Caco-2 (cell line): ENCODE measurements at regions not wholly inside any gene's neighbourhood (a gene's known extent, or its start where the extent isn't known, plus 50 kb on each side); places are given as distances from the start of the nearest gene placed in this dataset.

ENCODE experiments used
- BruUV-seq: library from RNA; stranded (reverse); fragments of 400-500 nt; replicated peaks from 2 replicates; lab custom pipeline; 2021; lab: Mats Ljungman, UMichigan
- CTCF ChIA-PET: fragments of 300-600 bp; sonication (Branson Sonifier 250); formaldehyde crosslinking; loops from one replicate; lab custom pipeline; 2022; ENCODE audit warnings: antibody characterized with exemption; lab: Charles Lee
- POLR2A ChIA-PET: fragments of 300-600 bp; sonication (Branson Sonifier 250); formaldehyde crosslinking; loops from one replicate; lab custom pipeline; 2022; ENCODE audit warnings: antibody characterized with exemption; lab: Charles Lee
- DNase-seq, 2 experiments: peaks; one replicate each; pipeline versions ENCODE4 v3.0.0 to v3.0.0-alpha.2; 2020 to 2022
- H3K27me3 ChIP-seq: replicated peaks from 2 replicates; pipeline ENCODE4 v1.6.0; 2011; ENCODE audit warnings: low read length; ENCODE audit not compliant: control insufficient read depth, insufficient read depth
- H3K36me3 ChIP-seq: 2 replicates; pipeline ENCODE4 v1.5.1; 2011; ENCODE audit warnings: low read length; ENCODE audit not compliant: control insufficient read depth, insufficient read depth
- H3K4me1 ChIP-seq: fragments of 250-450 bp; sonication (Bioruptor Pico); 2 replicates; pipeline ENCODE4 v1.5.1; 2020; ENCODE audit warnings: mild to moderate bottlenecking
- H3K4me3 ChIP-seq: 2 replicates; pipeline ENCODE4 v1.5.1; 2011; ENCODE audit warnings: low read depth, mild to moderate bottlenecking, control low read depth, low read length
- H3K9me3 ChIP-seq: fragments of 250-450 bp; sonication (Bioruptor Pico); 2 replicates; pipeline ENCODE4 v1.5.1; 2020; ENCODE audit warnings: mild to moderate bottlenecking, moderate library complexity
- H3K27ac Mint-ChIP-seq: one replicate; pipeline ENCODE4 v1.8.0; 2022; ENCODE audit warnings: mixed read lengths; ENCODE audit not compliant: unreplicated experiment
- H3K27me3 Mint-ChIP-seq: one replicate; pipeline ENCODE4 v1.8.0; 2022; ENCODE audit warnings: mixed read lengths; ENCODE audit not compliant: insufficient read depth, unreplicated experiment
- H3K36me3 Mint-ChIP-seq: one replicate; pipeline ENCODE4 v1.8.0; 2022; ENCODE audit warnings: mild to moderate bottlenecking, mixed read lengths; ENCODE audit not compliant: insufficient read depth, unreplicated experiment
- H3K4me1 Mint-ChIP-seq: one replicate; pipeline ENCODE4 v1.8.0; 2022; ENCODE audit warnings: low read depth, mixed read lengths; ENCODE audit not compliant: unreplicated experiment
- H3K4me3 Mint-ChIP-seq: one replicate; pipeline ENCODE4 v1.8.0; 2022; ENCODE audit warnings: mild to moderate bottlenecking, moderate library complexity, mixed read lengths; ENCODE audit not compliant: unreplicated experiment
- H3K9me3 Mint-ChIP-seq: one replicate; pipeline ENCODE4 v1.8.0; 2022; ENCODE audit warnings: mixed read lengths; ENCODE audit not compliant: unreplicated experiment
- CTCF ChIP-seq, 2 experiments: fragments of 200-600 bp in 1 of 2; IDR thresholded peaks; 1 replicate in 1 of 2; 2 replicates in 1 of 2; pipeline versions ENCODE4 v1.5.1 to v1.8.0; 2011 to 2022; ENCODE audit warnings: antibody characterized with exemption in 1 of 2, control low read depth in 1 of 2, inconsistent platforms in 1 of 2, low read depth in 1 of 2, low read length in 1 of 2, mild to moderate bottlenecking in 1 of 2, moderate library complexity in 1 of 2; ENCODE audit not compliant: insufficient read depth in 1 of 2, severe bottlenecking in 1 of 2, unreplicated experiment in 1 of 2
- intact Hi-C: fragments of 100-400 bp; cut with micrococcal nuclease; formaldehyde crosslinking; loops from one replicate; pipeline ENCODE4 v1.10.0; 2022; ENCODE audit not compliant: unreplicated experiment

- peak in 1 of 2 experiments; percentile 50 for DNase-seq
- no peak overlapping the region for H3K27ac Mint-ChIP-seq
- H3K4me3 Mint-ChIP-seq, result no peak overlapping the region
Measured at GRCh38 chr13:59145381-59145780, 1018.3 kb downstream of the DIAPH3 start.

GRCh38 chr13:59157181-59157580 is 1006.5 kb downstream of the DIAPH3 start:
- H3K27ac Mint-ChIP-seq, result no peak overlapping the region
- BruUV-seq, result no TSS peak
- CTCF ChIA-PET, result no interaction called here

More at GRCh38 chr13:59145381-59145780, 1018.3 kb downstream of the DIAPH3 start:
- BruUV-seq, result no TSS peak
- peaks cover 21% of the 10 kb centered on the region for H3K4me1 ChIP-seq
- intact Hi-C loops, result no loop called here
- no peaks in the 10 kb centered on the region for H3K36me3 ChIP-seq
- H3K27me3 ChIP-seq, result no peaks in the 10 kb centered on the region
- ChIA-PET POLR2A (no interaction called here), CTCF (no interaction called here)
- no peak overlapping the region for H3K4me3 ChIP-seq
- peaks cover 10% of the 10 kb centered on the region for H3K9me3 Mint-ChIP-seq
- no peaks in the 10 kb centered on the region for H3K36me3 Mint-ChIP-seq
- H3K9me3 ChIP-seq, result no peaks in the 10 kb centered on the region
- no peak for TF ChIP-seq CTCF (IDR thresholded peaks at IDR 0.05; ENCODE audit: insufficient read depth in 1 of 2, low read depth in 1 of 2, low read length in 1 of 2, severe bottlenecking in 1 of 2, unreplicated experiment in 1 of 2)
- H3K4me1 Mint-ChIP-seq, result peaks cover 14% of the 10 kb centered on the region
- H3K27me3 Mint-ChIP-seq, result peaks cover 4% of the 10 kb centered on the region

GRCh38 chr13:59166174-59166573 is 997.6 kb downstream of the DIAPH3 start:
- Mint-ChIP-seq H3K27ac (no peak overlapping the region), H3K4me3 (no peak overlapping the region), H3K27me3 (peaks cover 3% of the 10 kb centered on the region), H3K9me3 (no peaks in the 10 kb centered on the region), H3K4me1 (peaks cover 6% of the 10 kb centered on the region), H3K36me3 (no peaks in the 10 kb centered on the region)
- no peak for DNase-seq
- intact Hi-C loops, result no loop called here
- ChIA-PET POLR2A (no interaction called here), CTCF (interaction anchor here (0.6 kb wide), 1 partner anchor 108 kb away, joined by 3 read pairs; no protein-coding TSS in a partner anchor)
- H3K27me3 ChIP-seq, result no peaks in the 10 kb centered on the region
- H3K36me3 ChIP-seq, result no peaks in the 10 kb centered on the region
- no peak overlapping the region for H3K4me3 ChIP-seq
- no peak for TF ChIP-seq CTCF (IDR thresholded peaks at IDR 0.05; ENCODE audit: insufficient read depth in 1 of 2, low read depth in 1 of 2, low read length in 1 of 2, severe bottlenecking in 1 of 2, unreplicated experiment in 1 of 2)
- H3K4me1 ChIP-seq, result no peaks in the 10 kb centered on the region
- no peaks in the 10 kb centered on the region for H3K9me3 ChIP-seq
- BruUV-seq, result no TSS peak

More at GRCh38 chr13:59157181-59157580, 1006.5 kb downstream of the DIAPH3 start:
- POLR2A ChIA-PET, result no interaction called here
- Mint-ChIP-seq H3K36me3 (no peaks in the 10 kb centered on the region), H3K27me3 (peaks cover 2% of the 10 kb centered on the region), H3K4me3 (no peak overlapping the region), H3K9me3 (no peaks in the 10 kb centered on the region), H3K4me1 (no peaks in the 10 kb centered on the region)
- Histone ChIP-seq H3K9me3 (no peaks in the 10 kb centered on the region), H3K4me3 (no peak overlapping the region), H3K36me3 (no peaks in the 10 kb centered on the region), H3K27me3 (no peaks in the 10 kb centered on the region), H3K4me1 (no peaks in the 10 kb centered on the region)
- DNase-seq, result no peak
- intact Hi-C loops, result no loop called here
- TF ChIP-seq CTCF (IDR thresholded peaks at IDR 0.05; ENCODE audit: insufficient read depth in 1 of 2, low read depth in 1 of 2, low read length in 1 of 2, severe bottlenecking in 1 of 2, unreplicated experiment in 1 of 2), result no peak
